C4-2B (cell line): ENCODE measurements at regions not wholly inside any gene's neighbourhood (a gene's known extent, or its start where the extent isn't known, plus 50 kb on each side); places are given as distances from the start of the nearest gene placed in this dataset.
"Not testable (repeated sequence)": the region's sequence is repeated elsewhere in the genome, so short reads cannot be mapped to it uniquely, and the experiment has no call there.

ENCODE experiments used
- ZFX ChIP-seq: fragments of 450-650 bp; IDR thresholded peaks from 2 replicates; pipeline ENCODE4 v1.6.1; 2017
- TF ChIP-seq, protein P1 (sequence below): fragments of 450-650 bp; conservative IDR thresholded peaks from 2 replicates; pipeline ENCODE4 v1.5.1; 2017; ENCODE audit warnings: mild to moderate bottlenecking

- not testable (repeated sequence) for TF ChIP-seq ZFX
- TF ChIP-seq, protein P1, sequence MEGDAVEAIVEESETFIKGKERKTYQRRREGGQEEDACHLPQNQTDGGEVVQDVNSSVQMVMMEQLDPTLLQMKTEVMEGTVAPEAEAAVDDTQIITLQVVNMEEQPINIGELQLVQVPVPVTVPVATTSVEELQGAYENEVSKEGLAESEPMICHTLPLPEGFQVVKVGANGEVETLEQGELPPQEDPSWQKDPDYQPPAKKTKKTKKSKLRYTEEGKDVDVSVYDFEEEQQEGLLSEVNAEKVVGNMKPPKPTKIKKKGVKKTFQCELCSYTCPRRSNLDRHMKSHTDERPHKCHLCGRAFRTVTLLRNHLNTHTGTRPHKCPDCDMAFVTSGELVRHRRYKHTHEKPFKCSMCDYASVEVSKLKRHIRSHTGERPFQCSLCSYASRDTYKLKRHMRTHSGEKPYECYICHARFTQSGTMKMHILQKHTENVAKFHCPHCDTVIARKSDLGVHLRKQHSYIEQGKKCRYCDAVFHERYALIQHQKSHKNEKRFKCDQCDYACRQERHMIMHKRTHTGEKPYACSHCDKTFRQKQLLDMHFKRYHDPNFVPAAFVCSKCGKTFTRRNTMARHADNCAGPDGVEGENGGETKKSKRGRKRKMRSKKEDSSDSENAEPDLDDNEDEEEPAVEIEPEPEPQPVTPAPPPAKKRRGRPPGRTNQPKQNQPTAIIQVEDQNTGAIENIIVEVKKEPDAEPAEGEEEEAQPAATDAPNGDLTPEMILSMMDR = not testable (repeated sequence)
Observed at GRCh38 chr10:118932154-118932553, 97.4 kb upstream of the NANOS1 start.
